ENCODE measurements at regions not wholly inside any gene's neighbourhood (a gene's known extent, or its start where the extent isn't known, plus 50 kb on each side); places are given as distances from the start of the nearest gene placed in this dataset.

GRCh38 chr9:113652355-113653152 lies 189.0 kb downstream of the RGS3 start:
- TF ChIP-seq CTCF (IDR thresholded peaks at IDR 0.05) (no peak), POLR2A (IDR thresholded peaks at IDR 0.05) (no peak)
